Spleen (tissue), 11 donors: ENCODE measurements at regions not wholly inside any gene's neighbourhood (a gene's known extent, or its start where the extent isn't known, plus 50 kb on each side); places are given as distances from the start of the nearest gene placed in this dataset.

Experiments
- DNase-seq: peaks from one replicate; pipeline ENCODE4 v3.0.0-alpha.2; 2020
- H3K27ac ChIP-seq, 8 donors: fragments of 200-600 bp; sonication (generic) in 7 of 8; 1 replicate in 4 of 8; 2 replicates in 4 of 8; pipeline versions ENCODE4 v1.5.0 to v1.8.0; 2016 to 2021; ENCODE audit warnings: inconsistent platforms in 4 of 8, mild to moderate bottlenecking in 4 of 8, moderate library complexity in 1 of 8
- H3K27me3 ChIP-seq, 7 donors: fragments of 200-600 bp; sonication (generic) in 6 of 7; replicated peaks in 1 of 7; 1 replicate in 4 of 7; 2 replicates in 3 of 7; pipeline versions ENCODE4 v1.5.0 to v1.8.0; 2016 to 2021; ENCODE audit warnings: inconsistent platforms in 3 of 7, mild to moderate bottlenecking in 1 of 7
- H3K36me3 ChIP-seq, 6 donors: fragments of 200-600 bp; sonication (generic) in 5 of 6; 1 replicate in 4 of 6; 2 replicates in 2 of 6; pipeline versions ENCODE4 v1.5.0 to v1.8.0; 2016 to 2021; ENCODE audit warnings: inconsistent platforms in 2 of 6
- H3K4me1 ChIP-seq, 6 donors: fragments of 200-600 bp; sonication (generic) in 5 of 6; 1 replicate in 3 of 6; 2 replicates in 3 of 6; pipeline versions ENCODE4 v1.5.0 to v1.8.0; 2016 to 2021; ENCODE audit warnings: inconsistent platforms in 3 of 6
- H3K4me3 ChIP-seq, 8 donors: fragments of 200-600 bp; sonication (generic) in 7 of 8; 1 replicate in 4 of 8; 2 replicates in 4 of 8; pipeline versions ENCODE4 v1.5.0 to v1.8.0; 2016 to 2021; ENCODE audit warnings: inconsistent platforms in 4 of 8, mild to moderate bottlenecking in 4 of 8, moderate library complexity in 2 of 8
- H3K9me3 ChIP-seq, 8 donors: fragments of 200-600 bp; sonication (generic) in 7 of 8; 1 replicate in 4 of 8; 2 replicates in 4 of 8; pipeline versions ENCODE4 v1.5.0 to v1.8.0; 2016 to 2021; ENCODE audit warnings: inconsistent platforms in 4 of 8
- POLR2A ChIP-seq, 3 donors: fragments of 450-650 bp; IDR thresholded peaks; one replicate each; pipeline ENCODE4 v1.5.1; 2017; ENCODE audit warnings: antibody characterized with exemption in 3 of 3, mild to moderate bottlenecking in 1 of 3
- POLR2AphosphoS5 ChIP-seq, 3 donors: sonication (generic); formaldehyde crosslinking; IDR thresholded peaks; one replicate each; pipeline ENCODE4 v1.5.1; 2017; ENCODE audit warnings: antibody characterized with exemption in 3 of 3
- WGBS, 5 donors: extraction: QIAGEN DNeasy Blood & Tissue Kit in 3 of 5; methylation state at CpG; one replicate each; pipeline versions ENCODE4 v1.1.5 to v1.1.7; 2013 to 2018; 5-methylcytosine and 5-hydroxymethylcytosine counted together
- intact Hi-C: fragments of 100-400 bp; cut with DNase I; formaldehyde crosslinking; loops from one replicate; pipeline ENCODE4 v1.15.0; 2023; ENCODE audit warnings: low total_unique reads
- TF ChIP-seq, protein P1 (sequence below), 11 experiments: fragments of 200-600 bp in 7 of 11; fragments of 450-650 bp in 4 of 11; sonication (generic) in 4 of 11; IDR thresholded peaks in 8 of 11; conservative IDR thresholded peaks in 3 of 11; 1 replicate in 7 of 11; 2 replicates in 4 of 11; pipeline versions ENCODE4 v1.4.0 to v1.8.0; 2016 to 2021; ENCODE audit warnings: antibody characterized with exemption in 11 of 11, inconsistent platforms in 4 of 11, mild to moderate bottlenecking in 1 of 11
- donor health status: healthy with polysubstance abuse.
- donor health status: DM: no; HTN: no; CAD: no; lungs with moderate emphysema.
- donor health status: DM: no; HTN: no; CAD: no.
- donor health status: Bipolar disorder and iron deficiency.
- donor health status: healthy.
- donor health status: DM: no; HTN: no; CAD: no.
- donor health status: DM: yes; HTN: yes; CAD: no.

DNA sequence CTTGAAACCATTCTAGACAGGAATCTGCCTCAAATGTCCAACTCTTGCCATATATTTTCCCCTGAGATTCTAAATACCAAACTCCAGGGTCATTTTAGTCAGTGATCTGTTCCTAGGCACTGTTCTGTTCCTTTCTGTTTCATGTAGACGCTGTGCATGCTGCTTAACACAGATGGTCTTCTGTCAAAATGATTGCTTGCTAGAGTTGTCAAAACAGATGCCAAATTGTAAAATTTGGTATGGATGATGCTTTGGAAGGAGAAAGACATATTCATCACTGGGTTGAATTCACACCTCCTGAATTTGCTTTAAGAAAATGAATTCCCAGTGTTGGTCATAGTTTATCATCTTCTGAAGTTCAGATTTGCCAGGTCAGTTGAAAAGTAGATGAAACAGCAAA is 425.9 kb downstream of the ETS1 start:
- H3K4me3 ChIP-seq: no peak overlapping the region
- intact Hi-C loops: loop anchor here (10.0 kb wide), 1 partner anchor 673 kb away; no protein-coding TSS in a partner anchor
- TF ChIP-seq POLR2A (IDR thresholded peaks at IDR 0.05) (no peak), POLR2AphosphoS5 (IDR thresholded peaks at IDR 0.05) (no peak)
- TF ChIP-seq, protein P1, sequence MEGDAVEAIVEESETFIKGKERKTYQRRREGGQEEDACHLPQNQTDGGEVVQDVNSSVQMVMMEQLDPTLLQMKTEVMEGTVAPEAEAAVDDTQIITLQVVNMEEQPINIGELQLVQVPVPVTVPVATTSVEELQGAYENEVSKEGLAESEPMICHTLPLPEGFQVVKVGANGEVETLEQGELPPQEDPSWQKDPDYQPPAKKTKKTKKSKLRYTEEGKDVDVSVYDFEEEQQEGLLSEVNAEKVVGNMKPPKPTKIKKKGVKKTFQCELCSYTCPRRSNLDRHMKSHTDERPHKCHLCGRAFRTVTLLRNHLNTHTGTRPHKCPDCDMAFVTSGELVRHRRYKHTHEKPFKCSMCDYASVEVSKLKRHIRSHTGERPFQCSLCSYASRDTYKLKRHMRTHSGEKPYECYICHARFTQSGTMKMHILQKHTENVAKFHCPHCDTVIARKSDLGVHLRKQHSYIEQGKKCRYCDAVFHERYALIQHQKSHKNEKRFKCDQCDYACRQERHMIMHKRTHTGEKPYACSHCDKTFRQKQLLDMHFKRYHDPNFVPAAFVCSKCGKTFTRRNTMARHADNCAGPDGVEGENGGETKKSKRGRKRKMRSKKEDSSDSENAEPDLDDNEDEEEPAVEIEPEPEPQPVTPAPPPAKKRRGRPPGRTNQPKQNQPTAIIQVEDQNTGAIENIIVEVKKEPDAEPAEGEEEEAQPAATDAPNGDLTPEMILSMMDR (IDR thresholded peaks at IDR 0.05 in 8 of 11, conservative IDR thresholded peaks at IDR 0.05 in 3 of 11): no peak
- no peaks in the 10 kb centered on the region for H3K36me3 ChIP-seq
- H3K27me3 ChIP-seq: no peaks in the 10 kb centered on the region
- 73 to 82% (median 76%) methylated on average over 1 of the region's 1 CpG for WGBS, 5 donors
- peak overlapping the region in 5 of 8 donors; percentile 6 to 59 (median 29) for H3K27ac ChIP-seq
- peaks cover 0 to 41% (median 18%) of the 10 kb centered on the region in 6 donors for H3K4me1 ChIP-seq
- DNase-seq: no peak
- no peaks in the 10 kb centered on the region for H3K9me3 ChIP-seq

DNA sequence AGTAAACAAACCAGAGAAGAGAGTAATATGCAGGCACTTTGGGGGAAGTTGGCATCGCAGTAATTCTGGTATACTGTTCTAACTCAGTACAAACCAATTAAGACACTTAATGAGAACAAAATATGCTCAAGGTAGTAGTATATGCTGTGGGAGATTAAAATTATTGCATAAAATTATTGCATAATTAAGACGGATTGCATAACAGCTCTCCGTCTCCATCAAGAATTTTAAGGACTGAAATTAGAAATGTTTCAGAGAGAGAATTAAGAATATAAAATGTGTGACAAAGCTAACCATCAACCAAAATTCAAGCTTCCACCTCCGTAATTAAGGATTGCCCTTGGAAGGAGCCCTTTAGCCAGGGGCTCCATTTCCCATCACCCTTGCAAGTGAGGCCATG is 428.5 kb downstream of the ETS1 start:
- TF ChIP-seq POLR2AphosphoS5 (IDR thresholded peaks at IDR 0.05) (no peak), POLR2A (IDR thresholded peaks at IDR 0.05) (no peak)
- TF ChIP-seq, protein P1 (IDR thresholded peaks at IDR 0.05 in 8 of 11, conservative IDR thresholded peaks at IDR 0.05 in 3 of 11): no peak
- no peak overlapping the region for H3K27ac ChIP-seq
- WGBS, 5 donors: 61 to 87% (median 73%) methylated on average over 4 of the region's 4 CpGs
- no peaks in the 10 kb centered on the region for H3K9me3 ChIP-seq
- H3K27me3 ChIP-seq: no peaks in the 10 kb centered on the region
- no peak overlapping the region for H3K4me3 ChIP-seq
- no peak for DNase-seq
- no peaks in the 10 kb centered on the region for H3K36me3 ChIP-seq
- peaks cover 0 to 20% (median 7%) of the 10 kb centered on the region in 6 donors for H3K4me1 ChIP-seq
- intact Hi-C loops: loop anchor here (5.0 kb wide), 1 partner anchor 127 kb away; no protein-coding TSS in a partner anchor

DNA sequence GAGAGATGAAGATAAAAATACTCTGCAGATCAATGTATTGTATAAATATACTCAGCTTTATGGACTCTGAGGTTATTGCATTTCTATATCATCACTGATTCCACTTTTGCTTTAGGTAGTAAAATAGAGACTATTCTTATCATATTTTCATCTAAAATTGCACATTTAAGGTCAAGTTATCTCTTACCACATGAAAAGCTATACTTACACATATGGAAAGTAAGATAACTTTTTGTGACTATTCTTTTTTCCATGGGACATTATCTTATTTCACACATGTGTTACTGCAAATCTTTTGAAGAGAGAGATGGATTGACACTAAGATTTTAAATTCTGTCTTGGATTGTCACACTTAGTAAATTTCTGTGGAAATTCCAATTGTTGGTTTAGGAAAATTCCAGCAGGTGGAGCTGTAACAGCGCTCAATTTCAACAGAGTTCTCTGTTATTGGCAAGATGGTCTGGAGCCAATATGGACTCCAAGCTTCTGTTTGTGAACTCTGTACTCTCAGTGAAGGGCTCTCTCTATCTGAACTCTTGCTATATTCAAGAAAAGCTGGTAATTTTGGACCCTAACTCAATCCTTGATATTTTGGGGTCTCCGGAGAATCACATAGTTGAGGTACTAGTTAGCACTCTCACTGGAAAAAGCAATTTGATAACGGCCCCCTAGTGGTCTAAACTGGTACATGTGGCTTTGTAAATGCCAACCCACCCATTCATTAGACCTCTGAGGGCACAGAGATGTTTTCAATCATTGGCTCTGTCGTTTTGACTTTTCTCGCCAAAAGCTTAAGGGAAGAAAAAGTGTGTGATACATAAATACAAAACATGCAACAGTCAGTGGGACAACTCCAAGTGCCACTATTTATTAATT is 429.7 kb downstream of the ETS1 start:
- Histone ChIP-seq H3K27me3 (no peaks in the 10 kb centered on the region), H3K9me3 (no peaks in the 10 kb centered on the region), H3K4me3 (peak overlapping the region in 2 of 8 donors; percentile 19 to 57), H3K27ac (peak overlapping the region in 1 of 8 donors; percentile 44), H3K4me1 (peaks cover 0 to 28% (median 10%) of the 10 kb centered on the region in 6 donors), H3K36me3 (no peaks in the 10 kb centered on the region)
- intact Hi-C loops: loop anchor here (5.0 kb wide), 1 partner anchor 125 kb away; no protein-coding TSS in a partner anchor
- WGBS, 5 donors: 10 to 17% (median 13%) methylated on average over 5 of the region's 5 CpGs
- TF ChIP-seq POLR2AphosphoS5 (IDR thresholded peaks at IDR 0.05) (no peak), POLR2A (IDR thresholded peaks at IDR 0.05) (no peak)
- TF ChIP-seq, protein P1 (IDR thresholded peaks at IDR 0.05 in 8 of 11, conservative IDR thresholded peaks at IDR 0.05 in 3 of 11): peak; percentile 63 to 93 (median 83)
- no peak for DNase-seq

DNA sequence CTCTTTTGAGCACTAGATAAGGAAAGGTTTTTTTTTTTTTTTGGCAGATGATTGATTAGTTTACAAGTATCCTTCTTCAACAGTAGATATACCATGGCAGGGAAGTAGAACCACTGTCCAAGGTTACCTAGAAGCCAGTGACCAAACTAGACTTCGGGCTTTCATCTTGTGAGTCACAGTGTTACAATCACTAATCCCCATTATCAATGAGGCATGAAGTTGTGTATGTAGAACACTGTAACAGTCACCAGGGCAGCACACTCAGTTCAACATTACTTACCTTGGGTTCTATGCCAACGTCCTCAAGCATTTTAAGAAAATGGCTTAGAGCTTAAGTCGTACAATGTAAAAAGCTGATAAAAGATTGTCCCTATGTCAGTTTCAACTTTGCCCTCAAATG is 430.9 kb downstream of the ETS1 start:
- Histone ChIP-seq H3K27ac (no peak overlapping the region), H3K9me3 (no peaks in the 10 kb centered on the region), H3K4me1 (peaks cover 0 to 28% (median 10%) of the 10 kb centered on the region in 6 donors), H3K27me3 (no peaks in the 10 kb centered on the region), H3K4me3 (no peak overlapping the region), H3K36me3 (no peaks in the 10 kb centered on the region)
- TF ChIP-seq, protein P1 (IDR thresholded peaks at IDR 0.05 in 8 of 11, conservative IDR thresholded peaks at IDR 0.05 in 3 of 11): no peak
- TF ChIP-seq POLR2A (IDR thresholded peaks at IDR 0.05) (no peak), POLR2AphosphoS5 (IDR thresholded peaks at IDR 0.05) (no peak)
- intact Hi-C loops: loop anchor here (5.0 kb wide), 1 partner anchor 124 kb away; no protein-coding TSS in a partner anchor
- 74 to 88% (median 81%) methylated on average over 3 of the region's 3 CpGs for WGBS, 5 donors
- no peak for DNase-seq
